22Rv1 (cell line): ENCODE measurements at regions not wholly inside any gene's neighbourhood (a gene's known extent, or its start where the extent isn't known, plus 50 kb on each side); places are given as distances from the start of the nearest gene placed in this dataset.

ENCODE experiments used
- H3K27ac ChIP-seq: fragments of 450-650 bp; 2 replicates; pipeline ENCODE4 v1.5.1; 2017
- CTCF ChIP-seq: fragments of 450-650 bp; IDR thresholded peaks from 2 replicates; pipeline ENCODE4 v1.5.1; 2017; ENCODE audit warnings: mild to moderate bottlenecking
- ZFX ChIP-seq: fragments of 450-650 bp; IDR thresholded peaks from 2 replicates; pipeline ENCODE4 v1.6.1; 2017; ENCODE audit warnings: antibody characterized with exemption, borderline replicate concordance

DNA sequence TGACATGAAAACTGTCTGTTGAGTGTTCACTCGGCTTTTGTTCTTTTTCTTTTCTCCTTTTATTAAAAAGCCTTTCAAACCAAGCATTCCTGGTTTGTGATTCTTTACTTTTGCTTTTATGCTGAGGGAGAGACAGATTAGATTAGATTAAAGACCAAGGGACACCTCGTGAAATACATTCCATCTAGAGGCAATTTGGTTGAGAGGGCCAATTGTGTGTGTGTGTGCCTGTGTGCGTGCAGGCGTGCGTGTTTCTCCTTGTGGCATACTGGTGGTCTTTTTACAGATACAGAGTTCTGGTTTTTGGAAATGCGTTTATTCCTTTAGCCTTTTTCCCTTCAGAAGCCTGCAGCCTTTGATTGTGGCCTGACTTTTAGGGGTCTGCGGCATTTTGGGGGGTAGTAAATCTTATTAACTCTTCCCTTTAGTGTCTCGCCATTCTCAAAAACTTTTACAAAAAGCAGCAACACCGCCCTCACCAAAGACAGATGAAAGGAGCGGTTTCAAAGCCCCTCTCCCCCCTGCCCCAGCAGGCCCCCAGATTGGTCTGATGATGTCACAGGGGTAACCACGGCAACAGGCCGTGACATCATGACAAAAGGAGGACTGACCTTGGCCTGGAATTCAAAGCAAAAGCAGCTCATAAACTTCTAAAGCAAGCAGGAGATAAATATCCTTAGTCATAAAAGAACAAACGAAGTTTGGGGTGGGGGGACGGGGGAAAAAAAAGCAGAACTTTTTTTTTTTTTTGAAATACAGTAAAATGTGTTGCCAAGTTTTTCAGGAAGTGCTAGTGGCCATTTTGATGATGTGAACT lies 84.1 kb upstream of the TBX3 start:
- TF ChIP-seq CTCF (no peak), ZFX (no peak)
- H3K27ac ChIP-seq = no peak overlapping the region

DNA sequence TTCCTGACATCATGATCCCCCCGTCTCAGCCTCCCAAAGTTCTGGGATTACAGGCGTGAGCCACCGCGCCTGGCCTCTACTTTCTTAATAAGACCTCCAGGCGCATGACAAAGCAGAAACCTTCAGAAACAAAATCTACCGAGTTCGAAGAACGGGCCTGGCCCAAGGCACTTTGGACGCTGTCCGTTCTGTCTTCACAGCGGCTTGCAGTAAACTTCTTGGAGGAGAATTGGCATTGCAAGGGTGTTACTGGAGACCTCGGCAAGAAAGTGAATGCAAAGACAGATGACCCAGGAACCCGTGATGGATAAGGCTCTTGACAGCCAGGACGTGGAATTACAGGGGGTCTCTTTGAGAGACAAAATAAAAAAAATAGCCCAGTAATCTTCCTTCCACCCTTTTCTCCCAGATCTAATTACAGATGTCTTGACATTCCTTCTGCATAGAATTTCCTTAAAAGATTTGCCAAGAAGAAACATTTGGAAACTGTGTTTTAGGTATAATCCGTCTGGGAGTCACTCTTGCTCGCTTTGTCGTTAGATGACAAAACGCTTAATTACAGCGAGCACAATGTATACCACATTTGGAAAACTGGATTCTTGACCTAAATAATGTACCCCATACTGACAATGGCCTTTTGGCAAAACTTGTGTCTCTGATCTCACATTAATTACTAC lies 83.2 kb upstream of the TBX3 start:
- TF ChIP-seq ZFX = no peak
- TF ChIP-seq CTCF = no peak
- no peak overlapping the region for H3K27ac ChIP-seq

GRCh38 chr12:114765960-114766691 lies 82.2 kb upstream of the TBX3 start:
- no peak for TF ChIP-seq CTCF
- TF ChIP-seq ZFX = no peak
- no peak overlapping the region for H3K27ac ChIP-seq

GRCh38 chr12:114764510-114764909 lies 80.5 kb upstream of the TBX3 start:
- H3K27ac ChIP-seq = no peak overlapping the region
- TF ChIP-seq ZFX (no peak), CTCF (no peak)

DNA sequence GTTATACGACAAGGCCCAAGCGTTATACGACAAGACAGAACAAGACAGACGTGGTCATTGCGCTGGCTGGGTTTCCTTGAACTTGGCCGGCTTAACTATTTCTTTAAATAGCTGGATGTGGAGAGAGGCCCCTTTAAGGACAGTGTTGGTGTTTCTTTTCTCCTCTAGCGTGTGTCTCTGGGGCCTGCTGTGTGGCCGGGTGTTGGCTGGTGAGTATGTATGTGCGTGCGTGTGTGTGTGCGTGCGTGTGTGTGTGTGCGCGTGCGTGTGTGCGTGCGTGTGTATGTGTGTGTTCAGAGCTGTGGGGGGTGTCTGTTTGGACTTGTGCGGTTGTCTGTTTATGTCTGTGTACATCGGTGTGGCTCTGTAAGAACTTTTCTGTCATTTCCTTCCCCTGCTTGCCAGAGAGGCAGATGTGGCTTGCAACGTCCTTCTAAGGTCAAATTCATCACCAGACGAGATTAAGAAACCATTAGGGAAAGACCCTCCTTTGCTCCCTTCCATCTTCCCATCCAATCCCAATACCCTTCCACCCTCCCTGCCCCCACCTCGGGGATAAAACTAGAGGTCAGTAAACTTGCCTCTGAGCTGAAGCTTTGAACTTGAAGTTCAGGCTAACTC lies 78.6 kb upstream of the TBX3 start:
- TF ChIP-seq CTCF (no peak), ZFX (no peak)
- no peak overlapping the region for H3K27ac ChIP-seq

GRCh38 chr12:114760151-114760877 lies 76.3 kb upstream of the TBX3 start:
- H3K27ac ChIP-seq = no peak overlapping the region
- TF ChIP-seq CTCF = no peak
- TF ChIP-seq ZFX = no peak
